Ascending aorta (tissue), 2 donors: ENCODE measurements at regions not wholly inside any gene's neighbourhood (a gene's known extent, or its start where the extent isn't known, plus 50 kb on each side); places are given as distances from the start of the nearest gene placed in this dataset.
"Not testable (repeated sequence)": the region's sequence is repeated elsewhere in the genome, so short reads cannot be mapped to it uniquely, and the experiment has no call there.

Experiments used
- DNase-seq, 2 donors: peaks; one replicate each; pipeline ENCODE4 v3.0.0-alpha.2; 2019; ENCODE audit warnings: low spot score in 2 of 2
- H3K27ac ChIP-seq, 2 donors: fragments of 200-600 bp; sonication (generic); one replicate each; pipeline ENCODE4 v1.5.1; 2016 to 2017; ENCODE audit warnings: mild to moderate bottlenecking in 1 of 2
- H3K27me3 ChIP-seq: fragments of 200-600 bp; sonication (generic); one replicate; pipeline ENCODE4 v1.5.1; 2017
- H3K36me3 ChIP-seq, 2 donors: fragments of 200-600 bp; sonication (generic); one replicate each; pipeline ENCODE4 v1.5.1; 2016
- H3K4me1 ChIP-seq, 2 donors: fragments of 200-600 bp; sonication (generic); one replicate each; pipeline ENCODE4 v1.5.1; 2016 to 2017; ENCODE audit warnings: mild to moderate bottlenecking in 1 of 2
- H3K4me3 ChIP-seq, 2 donors: fragments of 200-600 bp; sonication (generic); one replicate each; pipeline ENCODE4 v1.5.1; 2016 to 2017; ENCODE audit warnings: mild to moderate bottlenecking in 1 of 2
- H3K9me3 ChIP-seq, 2 donors: fragments of 200-600 bp; sonication (generic); one replicate each; pipeline ENCODE4 v1.5.1; 2016
- intact Hi-C: fragments of 100-400 bp; cut with DNase I; formaldehyde crosslinking; loops from one replicate; pipeline ENCODE4 v1.15.1; 2023
- TF ChIP-seq, protein P1 (sequence below), 3 experiments: fragments of 200-600 bp in 2 of 3; fragments of 450-650 bp in 1 of 3; sonication (generic) in 2 of 3; IDR thresholded peaks; one replicate each; pipeline ENCODE4 v1.5.1; 2016 to 2019; ENCODE audit warnings: antibody characterized with exemption in 3 of 3, mild to moderate bottlenecking in 1 of 3, moderate library complexity in 1 of 3

DNA sequence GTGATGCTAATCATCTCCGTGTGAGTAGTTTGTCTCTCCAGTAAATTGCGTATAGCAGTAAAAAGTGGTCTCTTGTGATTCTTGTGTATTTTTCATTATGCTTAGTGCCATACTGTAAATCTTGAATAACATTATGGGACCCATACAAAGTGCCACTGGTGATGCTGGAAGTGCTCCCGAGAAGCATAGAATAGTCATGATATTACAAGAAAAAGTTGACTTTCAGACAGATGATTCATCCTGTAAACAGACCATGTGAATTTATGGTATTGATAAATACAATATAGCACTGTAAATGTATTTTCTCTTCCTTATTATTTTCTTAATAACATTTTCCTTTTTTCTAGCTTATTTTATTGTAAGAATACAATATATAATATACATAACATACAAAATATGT lies 74.6 kb upstream of the CDK6 start:
- no peaks in the 10 kb centered on the region for H3K36me3 ChIP-seq
- no peaks in the 10 kb centered on the region for H3K4me1 ChIP-seq
- intact Hi-C loops = no loop called here
- H3K9me3 ChIP-seq = no peaks in the 10 kb centered on the region
- no peak overlapping the region for H3K27ac ChIP-seq
- DNase-seq = no peak
- H3K4me3 ChIP-seq = no peak overlapping the region
- no peaks in the 10 kb centered on the region for H3K27me3 ChIP-seq
- TF ChIP-seq, protein P1, sequence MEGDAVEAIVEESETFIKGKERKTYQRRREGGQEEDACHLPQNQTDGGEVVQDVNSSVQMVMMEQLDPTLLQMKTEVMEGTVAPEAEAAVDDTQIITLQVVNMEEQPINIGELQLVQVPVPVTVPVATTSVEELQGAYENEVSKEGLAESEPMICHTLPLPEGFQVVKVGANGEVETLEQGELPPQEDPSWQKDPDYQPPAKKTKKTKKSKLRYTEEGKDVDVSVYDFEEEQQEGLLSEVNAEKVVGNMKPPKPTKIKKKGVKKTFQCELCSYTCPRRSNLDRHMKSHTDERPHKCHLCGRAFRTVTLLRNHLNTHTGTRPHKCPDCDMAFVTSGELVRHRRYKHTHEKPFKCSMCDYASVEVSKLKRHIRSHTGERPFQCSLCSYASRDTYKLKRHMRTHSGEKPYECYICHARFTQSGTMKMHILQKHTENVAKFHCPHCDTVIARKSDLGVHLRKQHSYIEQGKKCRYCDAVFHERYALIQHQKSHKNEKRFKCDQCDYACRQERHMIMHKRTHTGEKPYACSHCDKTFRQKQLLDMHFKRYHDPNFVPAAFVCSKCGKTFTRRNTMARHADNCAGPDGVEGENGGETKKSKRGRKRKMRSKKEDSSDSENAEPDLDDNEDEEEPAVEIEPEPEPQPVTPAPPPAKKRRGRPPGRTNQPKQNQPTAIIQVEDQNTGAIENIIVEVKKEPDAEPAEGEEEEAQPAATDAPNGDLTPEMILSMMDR (IDR thresholded peaks at IDR 0.05) = no peak

DNA sequence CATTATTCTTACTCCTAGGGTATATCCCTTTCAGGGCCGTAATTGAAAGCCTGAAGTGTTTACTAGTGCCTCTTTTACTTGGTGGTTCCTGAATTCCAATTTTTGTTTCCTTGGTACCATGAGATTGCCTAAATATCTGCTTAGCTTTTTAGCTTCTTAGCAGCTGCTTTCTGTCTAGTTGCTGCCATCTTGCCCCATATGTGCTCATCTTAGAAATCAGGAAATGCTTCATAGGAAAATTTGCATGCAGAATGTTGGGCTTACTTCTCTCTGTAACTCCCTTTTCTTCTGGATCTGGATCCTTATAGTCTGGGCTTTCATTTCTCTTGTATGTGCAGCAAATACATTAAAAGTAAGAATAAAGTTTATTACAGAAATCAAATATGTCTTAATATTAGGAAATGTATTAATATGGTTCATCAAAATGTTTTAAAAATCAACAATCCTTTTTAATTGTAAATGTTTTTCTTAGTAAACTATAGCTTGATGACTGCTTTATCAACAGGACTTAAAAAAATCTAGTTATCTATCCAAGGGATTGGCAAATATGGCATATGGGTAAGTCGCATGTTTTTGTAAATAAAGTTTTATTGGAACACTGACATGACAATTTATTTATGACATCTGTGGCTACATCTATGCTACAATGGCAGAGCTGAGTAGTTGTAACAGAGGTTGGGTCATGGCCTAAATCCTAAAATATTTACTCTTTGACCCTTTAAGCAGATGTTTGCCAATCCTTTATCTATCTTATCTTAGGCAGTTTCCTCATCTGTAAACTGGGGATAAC lies 73.5 kb upstream of the CDK6 start:
- H3K9me3 ChIP-seq = no peaks in the 10 kb centered on the region
- TF ChIP-seq, protein P1 (IDR thresholded peaks at IDR 0.05) = no peak
- H3K4me1 ChIP-seq = no peaks in the 10 kb centered on the region
- intact Hi-C loops = no loop called here
- DNase-seq = no peak
- H3K27me3 ChIP-seq = no peaks in the 10 kb centered on the region
- H3K27ac ChIP-seq = no peak overlapping the region
- no peak overlapping the region for H3K4me3 ChIP-seq
- H3K36me3 ChIP-seq = no peaks in the 10 kb centered on the region

DNA sequence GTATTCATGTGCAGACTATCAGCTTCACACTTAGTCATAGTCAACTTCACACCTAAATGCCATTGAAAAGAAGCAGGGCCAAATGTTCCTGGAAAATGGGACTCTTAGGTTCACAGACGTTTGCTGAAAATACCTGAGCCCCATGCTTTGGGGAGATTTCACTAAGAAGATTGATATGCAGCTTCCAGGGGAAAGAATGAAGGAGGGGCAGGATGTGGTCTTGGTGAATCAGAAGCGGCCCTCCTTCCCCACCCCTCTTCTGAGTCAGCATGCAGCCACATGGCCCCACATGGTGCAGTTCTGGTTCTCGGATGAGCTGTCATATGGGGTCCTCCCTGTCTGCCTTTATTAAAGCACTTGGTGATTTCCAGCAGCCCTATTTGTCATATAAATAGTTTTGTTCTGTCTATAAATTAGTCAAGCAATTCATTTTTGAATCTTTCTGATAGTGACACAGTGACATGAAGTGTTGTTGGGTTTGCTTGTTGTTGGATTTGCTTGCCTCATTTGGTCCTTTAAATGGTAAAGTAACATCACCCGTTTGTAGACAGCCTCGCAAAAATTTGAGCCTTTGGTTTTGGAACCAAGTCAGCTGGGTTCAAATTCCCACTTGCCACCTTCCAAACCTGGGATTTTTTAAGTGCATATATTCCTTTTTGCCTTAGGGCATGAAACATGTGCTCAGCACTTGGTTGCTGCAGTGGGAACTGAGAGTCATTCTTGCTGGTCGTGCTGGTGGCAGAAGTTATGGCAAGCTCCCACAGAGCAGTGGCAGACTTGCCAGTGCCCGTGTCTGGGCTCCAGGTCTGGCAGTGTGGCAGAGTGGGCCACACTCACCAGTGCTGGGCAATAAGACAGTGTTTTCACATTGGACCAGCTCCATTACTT lies 68.1 kb upstream of the CDK6 start:
- no peaks in the 10 kb centered on the region for H3K4me1 ChIP-seq
- no peak overlapping the region for H3K27ac ChIP-seq
- intact Hi-C loops = no loop called here
- H3K27me3 ChIP-seq = no peaks in the 10 kb centered on the region
- H3K36me3 ChIP-seq = no peaks in the 10 kb centered on the region
- no peak overlapping the region for H3K4me3 ChIP-seq
- DNase-seq = no peak
- no peaks in the 10 kb centered on the region for H3K9me3 ChIP-seq
- TF ChIP-seq, protein P1 (IDR thresholded peaks at IDR 0.05) = no peak

DNA sequence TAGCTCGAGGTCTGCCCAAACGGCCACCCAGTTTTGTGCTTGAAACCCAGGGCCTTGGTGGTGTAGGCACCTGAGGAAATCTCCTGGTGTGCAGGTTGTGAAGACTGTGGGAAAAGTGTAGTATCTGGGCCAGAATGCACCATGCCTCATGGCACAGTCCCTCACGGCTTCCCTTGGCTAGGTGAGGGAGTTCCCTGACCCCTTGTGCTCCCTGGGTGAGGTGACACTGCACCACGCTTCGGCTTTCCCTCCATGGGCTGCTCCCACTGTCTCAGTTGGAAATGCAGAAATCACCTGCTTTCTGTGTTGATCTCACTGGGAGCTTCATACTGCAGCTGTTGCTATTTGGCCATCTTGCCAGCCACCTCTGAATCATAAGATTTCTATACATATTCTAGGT lies 62.4 kb upstream of the CDK6 start:
- TF ChIP-seq, protein P1 (IDR thresholded peaks at IDR 0.05) = no peak
- no peak overlapping the region for H3K27ac ChIP-seq
- no peak overlapping the region for H3K4me3 ChIP-seq
- no peaks in the 10 kb centered on the region for H3K4me1 ChIP-seq
- DNase-seq = no peak
- peaks cover 0 to 13% of the 10 kb centered on the region in 2 donors for H3K9me3 ChIP-seq
- H3K27me3 ChIP-seq = no peaks in the 10 kb centered on the region
- H3K36me3 ChIP-seq = no peaks in the 10 kb centered on the region
- intact Hi-C loops = no loop called here

DNA sequence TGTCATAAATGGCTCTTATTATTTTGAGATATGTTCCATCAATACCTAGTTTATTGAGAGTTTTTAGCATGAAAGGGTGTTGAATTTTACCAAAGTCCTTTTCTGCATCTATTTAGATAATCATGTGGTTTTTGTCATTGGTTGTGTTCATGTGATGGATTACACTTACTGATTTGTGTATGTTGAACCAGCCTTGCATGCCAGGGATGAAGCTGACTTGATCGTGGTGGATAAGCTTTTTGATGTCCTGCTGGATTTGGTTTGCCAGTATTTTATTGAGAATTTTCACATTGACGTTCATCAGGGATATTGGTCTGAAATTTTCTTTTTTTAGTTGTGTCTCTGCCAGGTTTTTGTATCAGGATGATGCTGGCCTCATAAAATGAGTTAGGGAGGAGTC lies 58.5 kb upstream of the CDK6 start:
- H3K27ac ChIP-seq, H3K27me3 ChIP-seq, DNase-seq, H3K4me3 ChIP-seq, H3K4me1 ChIP-seq, H3K36me3 ChIP-seq, intact Hi-C loops: not testable (repeated sequence)
- peaks cover 0 to 13% of the 10 kb centered on the region in 2 donors for H3K9me3 ChIP-seq

DNA sequence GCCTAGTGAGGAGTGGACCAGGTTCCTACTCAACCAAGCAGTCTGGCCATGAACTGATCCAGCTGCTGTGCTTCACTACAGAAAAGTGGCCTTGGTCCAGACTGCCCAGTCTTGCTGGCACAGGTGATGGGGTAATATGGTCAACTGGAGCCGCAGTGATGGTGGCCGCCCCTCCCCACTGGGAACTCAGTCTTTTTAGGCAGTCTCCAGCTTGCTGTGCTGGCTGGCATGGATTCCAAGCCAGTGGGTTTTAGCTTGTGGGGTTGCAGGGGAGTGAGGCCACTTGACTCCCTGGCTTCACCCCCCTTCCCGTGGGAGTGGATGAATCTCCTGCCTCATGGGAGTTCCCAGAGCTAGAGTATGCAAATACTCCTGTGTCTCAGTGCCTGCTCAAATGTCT lies 52.7 kb upstream of the CDK6 start:
- TF ChIP-seq, protein P1 (IDR thresholded peaks at IDR 0.05) = no peak
- intact Hi-C loops = no loop called here
- Histone ChIP-seq H3K9me3 (no peaks in the 10 kb centered on the region), H3K36me3 (no peaks in the 10 kb centered on the region), H3K27me3 (no peaks in the 10 kb centered on the region), H3K4me3 (no peak overlapping the region), H3K27ac (no peak overlapping the region), H3K4me1 (no peaks in the 10 kb centered on the region)
- no peak for DNase-seq
